ENCODE measurements at regions not wholly inside any gene's neighbourhood (a gene's known extent, or its start where the extent isn't known, plus 50 kb on each side); places are given as distances from the start of the nearest gene placed in this dataset.
A peak's percentile ranks its signal among the peaks of the same experiment; 100 is the strongest.

- Histone ChIP-seq H4K20me1 (ENCODE audit: insufficient read depth, low read length) (no peaks in the 10 kb centered on the region), H3K79me2 (ENCODE audit: low read length) (no peaks in the 10 kb centered on the region), H3K27me3 (ENCODE audit: low read depth, low read length) (peaks cover 3% of the 10 kb centered on the region; the same call in 1 of the 2 replicates), H3K4me3 (ENCODE audit: low read length) (no peak overlapping the region), H3K4me2 (ENCODE audit: low read length) (peak overlapping the region; percentile 81), H3K27ac (ENCODE audit: low read length) (no peak overlapping the region), H3K4me1 (ENCODE audit: low read length) (peaks cover 33% of the 10 kb centered on the region), H2AFZ (ENCODE audit: low read depth, low read length) (no peak overlapping the region), H3K9ac (ENCODE audit: low read length) (no peak overlapping the region), H3K9me3 (ENCODE audit: insufficient read depth, low read length) (no peaks in the 10 kb centered on the region), H3K36me3 (replicated peaks; ENCODE audit: low read depth, low read length) (no peaks in the 10 kb centered on the region)
- TF ChIP-seq EZH2phosphoT487 (IDR thresholded peaks at IDR 0.05; ENCODE audit: low read depth) (no peak), CTCF (IDR thresholded peaks at IDR 0.05; ENCODE audit: low read depth, low read length) (no peak)
These were observed 106.4 kb downstream of the AQP9 start for GRCh38 chr15:58244536-58244935.

- H3K27ac ChIP-seq (ENCODE audit: low read length), result no peak overlapping the region
- TF ChIP-seq EZH2phosphoT487 (IDR thresholded peaks at IDR 0.05; ENCODE audit: low read depth) (no peak), CTCF (IDR thresholded peaks at IDR 0.05; ENCODE audit: low read depth, low read length) (no peak)
- H3K79me2 ChIP-seq (ENCODE audit: low read length), result no peaks in the 10 kb centered on the region
- no peak overlapping the region for H3K4me3 ChIP-seq (ENCODE audit: low read length)
- H3K9ac ChIP-seq (ENCODE audit: low read length), result no peak overlapping the region
- no peak overlapping the region for H2AFZ ChIP-seq (ENCODE audit: low read depth, low read length)
- H4K20me1 ChIP-seq (ENCODE audit: insufficient read depth, low read length), result no peaks in the 10 kb centered on the region
- H3K9me3 ChIP-seq (ENCODE audit: insufficient read depth, low read length), result no peaks in the 10 kb centered on the region
- peaks cover 3% of the 10 kb centered on the region; the same call in 1 of the 2 replicates for H3K27me3 ChIP-seq (ENCODE audit: low read depth, low read length)
- no peaks in the 10 kb centered on the region for H3K36me3 ChIP-seq (replicated peaks; ENCODE audit: low read depth, low read length)
- H3K4me1 ChIP-seq (ENCODE audit: low read length), result peaks cover 41% of the 10 kb centered on the region
- H3K4me2 ChIP-seq (ENCODE audit: low read length), result no peak overlapping the region
These were observed 107.9 kb downstream of the AQP9 start for GRCh38 chr15:58246041-58246440.

GRCh38 chr15:58247855-58248842 lies 110.0 kb downstream of the AQP9 start:
- Histone ChIP-seq H3K4me3 (ENCODE audit: low read length) (no peak overlapping the region), H3K79me2 (ENCODE audit: low read length) (no peaks in the 10 kb centered on the region), H2AFZ (ENCODE audit: low read depth, low read length) (no peak overlapping the region), H3K4me2 (ENCODE audit: low read length) (no peak overlapping the region), H3K9me3 (ENCODE audit: insufficient read depth, low read length) (no peaks in the 10 kb centered on the region), H3K27me3 (ENCODE audit: low read depth, low read length) (no peaks in the 10 kb centered on the region), H4K20me1 (ENCODE audit: insufficient read depth, low read length) (no peaks in the 10 kb centered on the region), H3K36me3 (replicated peaks; ENCODE audit: low read depth, low read length) (no peaks in the 10 kb centered on the region), H3K4me1 (ENCODE audit: low read length) (peaks cover 31% of the 10 kb centered on the region), H3K27ac (ENCODE audit: low read length) (no peak overlapping the region), H3K9ac (ENCODE audit: low read length) (no peak overlapping the region)
- TF ChIP-seq EZH2phosphoT487 (IDR thresholded peaks at IDR 0.05; ENCODE audit: low read depth), result no peak
- no peak for TF ChIP-seq CTCF (IDR thresholded peaks at IDR 0.05; ENCODE audit: low read depth, low read length)

- Histone ChIP-seq H3K4me2 (ENCODE audit: low read length) (peak overlapping the region; percentile 61), H3K9ac (ENCODE audit: low read length) (no peak overlapping the region; the same call in 1 of the 2 replicates), H3K4me3 (ENCODE audit: low read length) (peak overlapping the region; percentile 41), H3K36me3 (replicated peaks; ENCODE audit: low read depth, low read length) (no peaks in the 10 kb centered on the region), H4K20me1 (ENCODE audit: insufficient read depth, low read length) (no peaks in the 10 kb centered on the region), H3K27me3 (ENCODE audit: low read depth, low read length) (no peaks in the 10 kb centered on the region), H2AFZ (ENCODE audit: low read depth, low read length) (peak overlapping the region; percentile 77), H3K27ac (ENCODE audit: low read length) (no peak overlapping the region), H3K9me3 (ENCODE audit: insufficient read depth, low read length) (no peaks in the 10 kb centered on the region), H3K4me1 (ENCODE audit: low read length) (peaks cover 15% of the 10 kb centered on the region), H3K79me2 (ENCODE audit: low read length) (no peaks in the 10 kb centered on the region)
- TF ChIP-seq EZH2phosphoT487 (IDR thresholded peaks at IDR 0.05; ENCODE audit: low read depth), result no peak
These were observed 111.6 kb downstream of the AQP9 start for GRCh38 chr15:58249646-58250312.

Measured in OCI-LY3 (cell line).